NCI-H524 (cell line): ENCODE measurements at regions not wholly inside any gene's neighbourhood (a gene's known extent, or its start where the extent isn't known, plus 50 kb on each side); places are given as distances from the start of the nearest gene placed in this dataset.
A peak's percentile ranks its signal among the peaks of the same experiment; 100 is the strongest.

ENCODE experiments used
- DNase-seq, 2 experiments: peaks; one replicate each; lab custom pipeline; 2025; lab: John Stamatoyannopoulos, UW

- DNase-seq: peak; percentile 7 to 76
These were observed 686.2 kb upstream of the NR2F2 start for GRCh38 chr15:95644100-95644875.

- DNase-seq: no peak
These were observed 684.6 kb upstream of the NR2F2 start for GRCh38 chr15:95645791-95646338.

- no peak for DNase-seq
These were observed 683.8 kb upstream of the NR2F2 start for GRCh38 chr15:95646484-95647273.

GRCh38 chr15:95647531-95648277 is 682.8 kb upstream of the NR2F2 start:
- no peak for DNase-seq

- DNase-seq: no peak
These were observed 677.1 kb upstream of the NR2F2 start for GRCh38 chr15:95653361-95653805.

GRCh38 chr15:95655089-95655607 is 675.4 kb upstream of the NR2F2 start:
- no peak for DNase-seq

- no peak for DNase-seq
These were observed 673.9 kb upstream of the NR2F2 start for GRCh38 chr15:95656595-95656994.

- no peak for DNase-seq
These were observed 671.7 kb upstream of the NR2F2 start for GRCh38 chr15:95658799-95659198.

- no peak for DNase-seq
These were observed 670.8 kb upstream of the NR2F2 start for GRCh38 chr15:95659656-95660055.

- DNase-seq: no peak
These were observed 667.9 kb upstream of the NR2F2 start for GRCh38 chr15:95662638-95663037.

GRCh38 chr15:95663156-95664100 is 667.1 kb upstream of the NR2F2 start:
- DNase-seq: no peak

GRCh38 chr15:95664450-95664849 is 666.0 kb upstream of the NR2F2 start:
- DNase-seq: no peak

GRCh38 chr15:95669146-95669922 is 661.2 kb upstream of the NR2F2 start:
- no peak for DNase-seq

GRCh38 chr15:95674031-95674430 is 656.5 kb upstream of the NR2F2 start:
- no peak for DNase-seq

- DNase-seq: no peak
These were observed 654.0 kb upstream of the NR2F2 start for GRCh38 chr15:95676500-95676899.

GRCh38 chr15:95679847-95680582 is 650.5 kb upstream of the NR2F2 start:
- DNase-seq: no peak

GRCh38 chr15:95680728-95681127 is 649.8 kb upstream of the NR2F2 start:
- DNase-seq: no peak

GRCh38 chr15:95681836-95682544 is 648.5 kb upstream of the NR2F2 start:
- no peak for DNase-seq

GRCh38 chr15:95684126-95684525 is 646.4 kb upstream of the NR2F2 start:
- DNase-seq: no peak
